Suppressor macrophage (primary cell): ENCODE measurements at regions not wholly inside any gene's neighbourhood (a gene's known extent, or its start where the extent isn't known, plus 50 kb on each side); places are given as distances from the start of the nearest gene placed in this dataset.

Experiments used
- DNase-seq, 4 experiments: peaks; one replicate each; pipeline ENCODE4 v3.0.0-alpha.2; 2020 to 2022

- DNase-seq = no peak
Measured at GRCh38 chr11:131305005-131305404, 65.4 kb upstream of the NTM start.

- DNase-seq = no peak
Measured at GRCh38 chr11:131307506-131307905, 62.9 kb upstream of the NTM start.

GRCh38 chr11:131309776-131310175 lies 60.6 kb upstream of the NTM start:
- no peak for DNase-seq

GRCh38 chr11:131311776-131312514 lies 58.5 kb upstream of the NTM start:
- no peak for DNase-seq
